ENCODE measurements at regions not wholly inside any gene's neighbourhood (a gene's known extent, or its start where the extent isn't known, plus 50 kb on each side); places are given as distances from the start of the nearest gene placed in this dataset.
A peak's percentile ranks its signal among the peaks of the same experiment; 100 is the strongest.

DNA sequence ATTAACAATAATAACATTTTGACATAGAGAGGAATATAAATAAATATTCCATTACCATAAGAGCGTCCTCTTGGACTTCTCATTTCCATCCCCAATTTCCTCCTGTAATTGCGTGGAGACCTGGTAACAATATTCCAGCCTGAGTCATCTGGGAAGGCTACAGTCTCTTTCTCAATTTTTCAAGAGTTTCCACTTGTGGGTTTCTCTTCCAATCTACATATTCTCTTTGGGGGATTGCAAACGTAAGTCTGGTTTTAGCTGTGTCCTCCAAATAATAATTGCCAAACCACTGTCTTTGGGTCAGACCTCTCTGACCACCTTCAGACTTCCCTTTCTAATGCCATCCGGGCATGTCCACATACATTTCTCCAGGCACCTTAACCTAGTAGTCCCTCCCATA lies 124.5 kb upstream of the USP24 start:
- no peak overlapping the region for H3K4me3 ChIP-seq (ENCODE audit: low read depth, low read length)
- TF ChIP-seq, protein P1, sequence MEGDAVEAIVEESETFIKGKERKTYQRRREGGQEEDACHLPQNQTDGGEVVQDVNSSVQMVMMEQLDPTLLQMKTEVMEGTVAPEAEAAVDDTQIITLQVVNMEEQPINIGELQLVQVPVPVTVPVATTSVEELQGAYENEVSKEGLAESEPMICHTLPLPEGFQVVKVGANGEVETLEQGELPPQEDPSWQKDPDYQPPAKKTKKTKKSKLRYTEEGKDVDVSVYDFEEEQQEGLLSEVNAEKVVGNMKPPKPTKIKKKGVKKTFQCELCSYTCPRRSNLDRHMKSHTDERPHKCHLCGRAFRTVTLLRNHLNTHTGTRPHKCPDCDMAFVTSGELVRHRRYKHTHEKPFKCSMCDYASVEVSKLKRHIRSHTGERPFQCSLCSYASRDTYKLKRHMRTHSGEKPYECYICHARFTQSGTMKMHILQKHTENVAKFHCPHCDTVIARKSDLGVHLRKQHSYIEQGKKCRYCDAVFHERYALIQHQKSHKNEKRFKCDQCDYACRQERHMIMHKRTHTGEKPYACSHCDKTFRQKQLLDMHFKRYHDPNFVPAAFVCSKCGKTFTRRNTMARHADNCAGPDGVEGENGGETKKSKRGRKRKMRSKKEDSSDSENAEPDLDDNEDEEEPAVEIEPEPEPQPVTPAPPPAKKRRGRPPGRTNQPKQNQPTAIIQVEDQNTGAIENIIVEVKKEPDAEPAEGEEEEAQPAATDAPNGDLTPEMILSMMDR (IDR thresholded peaks at IDR 0.05; ENCODE audit: low read depth, low read length, missing control alignments): no peak
- in situ Hi-C loops (cut with HindIII; ENCODE audit: low sequenced_read_pairs): no loop called here
- DNase-seq (ENCODE audit: low read depth): no peak

DNA sequence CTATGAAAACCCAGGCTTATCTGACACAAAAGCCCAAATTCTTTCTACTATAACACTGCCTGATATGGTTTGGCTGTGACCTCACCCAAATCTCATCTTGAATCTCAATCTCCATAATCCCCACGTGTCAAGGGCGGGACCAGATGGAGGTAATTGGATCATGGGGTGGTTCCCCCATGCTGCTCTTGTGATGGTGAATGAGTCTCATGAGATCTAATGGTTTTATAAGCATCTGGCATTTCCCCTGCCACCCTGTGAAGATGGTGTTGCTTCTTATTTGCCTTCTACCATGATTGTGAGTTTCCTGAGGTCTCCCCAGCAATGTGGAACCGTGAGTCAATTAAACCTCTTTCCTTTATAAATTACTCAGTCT lies 123.3 kb upstream of the USP24 start:
- TF ChIP-seq, protein P1 (IDR thresholded peaks at IDR 0.05; ENCODE audit: low read depth, low read length, missing control alignments): no peak
- H3K4me3 ChIP-seq (ENCODE audit: low read depth, low read length): no peak overlapping the region
- in situ Hi-C loops (cut with HindIII; ENCODE audit: low sequenced_read_pairs): no loop called here
- no peak for DNase-seq (ENCODE audit: low read depth)

DNA sequence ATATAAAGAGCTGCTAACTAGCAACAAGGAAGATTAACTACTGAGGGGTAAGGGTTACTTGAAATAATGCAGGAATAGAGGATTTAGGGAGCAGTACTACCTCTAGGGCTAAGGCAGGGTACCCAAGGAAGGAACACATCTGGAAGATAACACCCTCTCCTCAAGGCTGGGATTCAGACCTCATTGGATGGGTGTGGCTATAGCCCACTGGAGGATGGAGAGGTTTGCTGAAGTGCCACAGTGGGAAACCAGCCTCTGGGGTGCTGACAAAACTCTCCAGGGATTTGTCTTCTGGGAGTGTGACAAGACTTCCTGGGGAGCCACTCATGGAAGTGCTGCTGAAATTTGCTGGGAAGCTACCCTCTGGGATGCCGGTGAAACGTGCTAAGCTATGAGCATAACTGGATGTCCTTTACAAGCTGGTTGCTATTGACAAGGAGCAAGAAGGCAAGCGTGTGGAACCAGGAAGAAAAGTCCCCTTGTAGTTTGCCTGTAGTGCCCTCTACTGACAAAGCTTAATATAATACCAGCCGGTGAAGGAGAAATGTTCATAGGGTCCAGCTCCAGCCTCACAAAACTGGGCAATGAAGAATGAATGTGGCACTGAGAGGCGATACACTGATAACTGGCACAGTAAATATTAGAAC lies 122.8 kb upstream of the USP24 start:
- in situ Hi-C loops (cut with HindIII; ENCODE audit: low sequenced_read_pairs): no loop called here
- peak; percentile 43 for DNase-seq (ENCODE audit: low read depth)
- TF ChIP-seq, protein P1 (IDR thresholded peaks at IDR 0.05; ENCODE audit: low read depth, low read length, missing control alignments): peak; percentile 47
- H3K4me3 ChIP-seq (ENCODE audit: low read depth, low read length): no peak overlapping the region

DNA sequence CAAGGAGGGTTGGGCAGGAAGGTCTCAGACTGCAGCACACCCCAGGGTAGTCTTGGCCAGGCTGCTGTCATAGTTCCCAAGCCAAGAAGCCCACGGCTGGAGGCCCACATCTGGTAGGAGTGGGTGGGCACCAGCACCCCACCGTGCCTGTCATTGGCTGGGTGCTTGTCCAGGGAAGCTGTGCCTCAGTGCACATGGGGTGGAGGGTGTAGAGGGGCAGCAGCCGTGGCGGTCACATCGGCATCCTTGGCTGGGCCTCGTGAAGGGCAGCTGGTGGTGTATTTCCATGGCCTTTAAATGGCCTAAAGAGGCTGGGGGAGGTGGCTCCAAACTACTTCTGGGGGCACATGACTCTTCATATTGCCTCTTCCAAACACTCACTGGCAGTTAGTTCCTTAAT lies 119.6 kb upstream of the USP24 start:
- no peak for DNase-seq (ENCODE audit: low read depth)
- H3K4me3 ChIP-seq (ENCODE audit: low read depth, low read length): no peak overlapping the region
- TF ChIP-seq, protein P1 (IDR thresholded peaks at IDR 0.05; ENCODE audit: low read depth, low read length, missing control alignments): no peak
- in situ Hi-C loops (cut with HindIII; ENCODE audit: low sequenced_read_pairs): no loop called here

DNA sequence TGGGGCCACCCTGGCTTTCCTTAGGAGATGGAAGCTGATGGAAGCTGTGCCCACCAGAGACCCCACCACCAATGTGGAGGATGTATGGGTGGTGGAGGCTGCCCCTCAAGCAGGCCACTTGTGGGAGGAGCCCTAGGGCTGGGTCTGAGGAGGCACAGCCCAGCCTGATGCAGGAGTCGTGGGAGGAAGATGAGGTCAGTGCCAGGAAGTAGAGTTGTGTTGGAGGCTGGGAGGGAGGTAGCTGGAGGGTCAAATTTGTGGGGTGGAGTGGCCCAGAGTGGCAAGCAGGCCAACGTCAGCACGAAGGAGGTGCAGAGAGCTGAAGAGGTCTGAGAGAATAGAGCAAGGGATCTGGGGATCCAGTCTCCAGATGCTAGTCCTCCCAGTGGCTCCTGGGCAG lies 119.0 kb upstream of the USP24 start:
- TF ChIP-seq, protein P1 (IDR thresholded peaks at IDR 0.05; ENCODE audit: low read depth, low read length, missing control alignments): no peak
- in situ Hi-C loops (cut with HindIII; ENCODE audit: low sequenced_read_pairs): no loop called here
- no peak for DNase-seq (ENCODE audit: low read depth)
- no peak overlapping the region for H3K4me3 ChIP-seq (ENCODE audit: low read depth, low read length)

DNA sequence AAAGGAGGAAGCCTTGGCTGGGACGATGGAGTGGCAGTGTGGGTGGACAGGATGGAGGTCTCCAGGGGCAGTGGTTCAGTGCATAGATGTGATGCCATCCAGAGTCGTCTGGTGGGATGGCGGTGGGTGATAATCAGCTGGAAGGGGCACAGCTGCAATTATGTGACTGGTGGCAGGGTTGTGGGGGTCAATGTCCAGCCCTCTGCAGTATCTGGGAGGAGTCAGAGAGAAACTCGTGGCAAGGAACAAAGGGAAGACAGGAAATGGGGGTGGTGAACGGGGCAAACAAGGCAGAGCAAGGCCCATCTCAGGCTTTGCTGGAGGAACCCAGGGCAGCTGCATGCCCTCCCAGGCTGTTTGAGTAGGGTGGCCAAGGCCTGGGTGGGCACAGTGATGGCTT lies 118.3 kb upstream of the USP24 start:
- H3K4me3 ChIP-seq (ENCODE audit: low read depth, low read length): no peak overlapping the region
- TF ChIP-seq, protein P1 (IDR thresholded peaks at IDR 0.05; ENCODE audit: low read depth, low read length, missing control alignments): no peak
- in situ Hi-C loops (cut with HindIII; ENCODE audit: low sequenced_read_pairs): no loop called here
- no peak for DNase-seq (ENCODE audit: low read depth)

Data from astrocyte of the cerebellum (primary cell).